GM21390 (cell line): ENCODE measurements at regions not wholly inside any gene's neighbourhood (a gene's known extent, or its start where the extent isn't known, plus 50 kb on each side); places are given as distances from the start of the nearest gene placed in this dataset.
"Not testable (repeated sequence)": the region's sequence is repeated elsewhere in the genome, so short reads cannot be mapped to it uniquely, and the experiment has no call there.

Source experiments
- ATAC-seq: cut with Tn5 transposase; IDR thresholded peaks from one replicate; pipeline ENCODE4 v1.9.1; 2021; ENCODE audit not compliant: unreplicated experiment

DNA sequence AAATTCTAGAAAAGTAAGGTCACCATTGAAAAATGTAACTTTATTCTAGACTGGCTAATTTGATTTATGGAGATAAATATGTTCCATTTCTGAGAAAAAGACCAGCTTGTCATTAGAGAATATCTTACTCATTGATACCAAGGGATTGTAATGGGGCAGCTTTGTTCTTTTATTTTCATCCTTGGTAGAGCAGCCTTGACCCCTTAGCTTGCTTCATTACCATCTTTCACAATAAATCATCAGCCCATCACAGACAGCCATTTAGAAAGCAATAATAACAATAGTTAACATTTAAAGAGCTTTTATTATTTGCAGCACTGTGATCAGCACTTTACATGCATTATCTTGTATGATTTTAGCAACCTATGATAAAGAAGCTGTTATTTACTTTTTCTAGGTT lies 253.6 kb downstream of the C3orf38 start:
- ATAC-seq = no peak

DNA sequence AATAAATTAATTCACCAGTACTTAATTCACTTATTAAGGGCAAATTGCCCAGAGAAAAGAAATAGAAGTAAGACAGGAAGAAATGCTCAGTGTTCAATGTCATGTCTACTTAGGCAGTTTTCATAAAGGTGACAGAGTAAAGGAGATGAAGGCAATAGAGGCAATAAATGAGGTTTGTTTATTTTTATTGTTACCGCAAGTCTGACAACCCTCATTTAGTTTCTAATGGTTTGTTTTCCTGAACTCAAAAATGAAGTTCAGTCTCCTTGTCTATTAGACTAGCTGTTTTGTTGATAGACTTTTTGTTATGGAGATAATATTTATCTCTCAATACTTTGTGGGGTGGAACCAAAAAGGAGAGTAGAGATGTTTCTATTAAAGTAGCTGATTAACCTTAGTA lies 258.3 kb downstream of the C3orf38 start:
- ATAC-seq = no peak

DNA sequence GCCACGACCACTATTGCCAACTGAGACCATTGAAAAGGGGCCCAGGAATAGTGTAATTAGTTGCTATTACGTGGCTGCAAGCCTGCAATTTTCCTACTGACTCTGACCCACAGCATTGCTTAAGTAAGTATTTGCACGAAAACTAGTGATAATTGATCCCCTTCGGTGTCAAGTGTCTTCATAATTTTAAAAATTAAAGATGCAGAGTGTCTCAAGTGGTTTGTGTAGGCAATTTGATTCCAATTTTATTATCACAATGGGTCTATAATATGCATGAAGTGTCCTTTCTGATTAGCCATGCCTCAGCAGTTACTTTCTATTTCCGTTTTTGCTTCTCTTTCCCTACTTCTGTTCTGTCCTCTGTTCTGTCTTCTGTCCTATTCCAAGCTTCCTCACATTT lies 259.2 kb downstream of the C3orf38 start:
- ATAC-seq = no peak

DNA sequence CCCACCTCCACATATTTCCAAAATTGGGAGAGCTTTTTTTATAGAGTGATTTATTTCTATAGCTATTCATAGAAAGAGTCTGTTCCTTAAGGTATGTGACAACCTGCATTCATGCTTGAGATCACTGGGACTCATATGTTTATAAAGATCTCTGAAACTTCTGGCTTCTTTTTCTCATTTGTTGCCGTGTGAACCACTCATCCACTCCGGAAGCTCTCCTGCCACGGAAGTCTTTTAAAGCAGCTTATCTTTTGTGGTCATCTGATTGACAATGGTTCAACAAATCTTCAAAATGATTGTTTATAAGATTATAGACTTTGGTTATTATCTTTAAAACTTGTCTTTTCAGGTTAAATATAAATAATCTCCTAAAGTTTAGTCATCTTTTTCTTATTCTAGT lies 260.5 kb downstream of the C3orf38 start:
- no peak for ATAC-seq

DNA sequence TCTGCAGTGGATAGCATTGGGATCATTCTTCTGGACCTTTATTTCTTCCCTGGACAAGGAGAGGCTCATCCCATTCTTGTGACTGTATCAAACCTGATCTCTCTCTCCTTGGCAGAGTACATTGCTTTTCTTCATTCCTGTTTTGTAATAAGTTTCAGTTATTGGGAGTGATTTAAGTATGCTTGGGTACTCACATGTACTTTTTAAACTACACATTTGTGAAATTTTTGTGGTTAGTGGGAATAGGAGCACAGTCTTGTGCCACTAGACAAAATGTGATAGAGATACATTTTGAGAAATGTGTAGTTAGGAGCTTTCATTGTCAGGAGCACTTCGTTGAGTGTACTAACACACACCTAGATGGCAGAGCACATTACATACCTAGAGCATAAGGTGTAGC lies 262.6 kb downstream of the C3orf38 start:
- no peak for ATAC-seq

DNA sequence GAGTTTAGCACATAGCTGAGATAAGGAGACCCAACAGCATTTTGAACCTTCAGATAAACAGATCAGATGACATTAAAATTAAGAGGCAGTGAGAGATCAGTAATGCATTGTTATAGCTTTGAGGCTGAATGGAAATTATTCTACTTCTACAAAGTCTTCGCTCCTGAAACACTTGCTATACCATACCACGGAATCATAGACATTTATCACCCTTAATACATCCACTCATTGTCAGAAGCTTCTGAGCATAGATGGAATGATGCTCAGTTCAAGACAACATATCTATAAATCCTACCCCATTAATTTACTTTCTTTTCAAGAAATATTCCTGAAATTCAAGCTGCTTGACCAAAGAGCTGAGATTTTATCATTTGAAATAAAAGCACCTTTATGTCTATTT lies 266.7 kb downstream of the C3orf38 start:
- ATAC-seq = no peak

DNA sequence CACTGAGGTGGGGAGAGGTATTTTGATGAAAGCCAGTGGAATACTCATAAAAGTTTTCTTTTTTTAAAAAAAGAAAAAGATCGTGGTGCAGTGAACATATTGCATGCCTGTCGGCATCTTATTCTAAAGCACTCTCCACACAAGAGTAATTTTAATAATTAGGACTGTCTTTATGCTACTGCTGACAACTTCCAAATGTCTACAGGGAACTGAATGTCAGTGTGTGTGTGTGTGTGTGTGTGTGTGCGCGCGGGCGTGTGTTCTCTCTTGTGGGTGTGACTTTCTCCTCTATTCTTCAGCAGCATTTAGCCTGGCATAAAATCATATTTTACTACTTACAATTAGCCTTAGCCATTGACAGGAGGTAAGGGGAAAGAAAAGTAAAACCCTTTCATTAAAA lies 268.5 kb downstream of the C3orf38 start:
- no peak for ATAC-seq

DNA sequence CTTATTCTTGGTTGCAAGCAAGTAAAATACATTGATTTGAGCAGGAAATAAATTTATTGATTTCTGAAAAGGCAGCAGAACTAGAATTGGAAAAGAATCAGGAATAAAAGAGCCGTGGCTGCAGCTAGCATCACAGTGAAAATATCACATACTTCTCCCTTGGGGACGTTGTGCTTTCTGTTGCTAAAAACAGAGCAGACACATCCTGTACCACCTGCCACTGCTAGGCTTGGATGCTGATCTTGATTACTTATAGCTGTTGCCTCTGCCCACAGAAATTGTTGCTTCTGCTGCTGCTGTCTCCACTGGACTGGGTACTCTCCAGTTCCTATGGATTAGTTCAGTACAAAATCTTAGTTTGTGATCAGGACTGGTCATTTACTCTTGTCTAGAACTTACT lies 283.8 kb downstream of the C3orf38 start:
- peak; percentile 99 for ATAC-seq

DNA sequence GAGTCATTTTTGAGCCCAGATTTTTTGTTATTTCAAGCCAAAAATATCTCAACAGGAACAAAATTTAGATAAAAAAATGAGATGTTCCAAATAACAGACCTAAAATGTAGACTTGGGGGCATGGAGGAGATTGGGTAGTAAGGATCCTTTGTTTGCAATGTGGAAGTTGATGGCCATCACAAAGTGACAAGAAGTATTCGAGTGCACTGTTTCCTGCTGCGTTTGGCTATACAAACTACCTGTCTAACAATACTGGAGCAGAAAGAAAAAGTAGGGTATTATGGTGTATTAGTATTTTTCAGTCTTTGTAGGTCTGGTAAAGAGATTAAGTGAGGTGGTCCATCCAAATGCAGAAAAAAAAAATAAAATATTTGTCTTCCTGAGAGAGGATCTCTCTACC lies 284.2 kb downstream of the C3orf38 start:
- peak; percentile 36 for ATAC-seq

DNA sequence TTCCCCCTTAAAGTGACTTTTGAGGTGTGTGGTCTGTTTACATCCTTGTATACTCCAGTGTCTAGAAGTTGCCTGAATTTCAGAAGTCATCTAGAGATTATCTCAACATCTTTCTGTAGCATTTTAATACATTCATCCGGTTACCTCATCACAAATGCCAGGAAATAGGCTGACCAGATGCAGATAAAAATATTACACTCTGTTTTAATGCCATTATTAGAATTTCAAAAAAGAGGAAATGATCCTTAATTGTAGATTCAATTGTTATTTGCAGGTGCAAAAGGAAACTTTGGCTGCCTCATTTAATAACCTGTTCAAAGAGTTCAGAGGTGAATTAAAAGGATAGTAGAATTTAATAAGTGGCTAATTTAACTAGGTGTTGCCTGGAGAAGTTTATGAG lies 290.9 kb downstream of the C3orf38 start:
- peak; percentile 49 for ATAC-seq

DNA sequence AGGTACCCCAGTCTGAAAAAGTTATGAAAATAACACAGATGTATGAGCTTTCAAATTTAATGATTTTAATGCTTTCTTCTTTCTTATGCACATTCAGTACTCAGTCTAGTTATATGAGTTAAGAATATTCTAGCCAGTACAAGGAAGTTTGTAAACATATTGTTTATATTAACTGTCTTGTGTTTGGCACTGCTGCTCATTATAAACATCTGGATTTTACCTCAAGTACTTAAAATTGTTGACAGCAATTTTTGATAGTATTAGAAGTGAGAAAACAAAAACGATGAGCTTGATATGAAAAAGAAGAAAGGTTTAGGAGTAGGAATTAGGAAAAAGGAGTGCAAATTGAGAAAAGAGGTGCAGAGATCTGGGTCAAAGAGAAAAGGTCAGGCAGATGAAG lies 293.3 kb downstream of the C3orf38 start:
- no peak for ATAC-seq

DNA sequence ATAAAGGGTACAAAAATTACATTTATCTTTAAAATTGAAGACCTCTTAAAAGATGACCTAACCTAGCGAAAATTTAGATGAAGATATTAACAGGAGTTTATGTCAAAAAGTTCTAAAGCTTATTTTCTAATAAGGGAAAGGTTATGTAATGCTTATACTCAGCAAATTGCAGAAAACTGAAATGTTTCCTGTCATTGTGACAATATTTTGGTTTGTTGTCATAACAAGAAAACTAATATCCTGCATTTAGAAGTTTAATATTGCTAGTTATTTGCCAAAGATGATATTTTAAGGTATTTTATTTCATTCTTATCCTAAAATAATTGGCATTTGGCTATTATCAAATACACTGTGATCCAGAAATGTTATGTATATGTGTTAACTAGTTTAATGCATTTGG lies 294.5 kb downstream of the C3orf38 start:
- no peak for ATAC-seq

DNA sequence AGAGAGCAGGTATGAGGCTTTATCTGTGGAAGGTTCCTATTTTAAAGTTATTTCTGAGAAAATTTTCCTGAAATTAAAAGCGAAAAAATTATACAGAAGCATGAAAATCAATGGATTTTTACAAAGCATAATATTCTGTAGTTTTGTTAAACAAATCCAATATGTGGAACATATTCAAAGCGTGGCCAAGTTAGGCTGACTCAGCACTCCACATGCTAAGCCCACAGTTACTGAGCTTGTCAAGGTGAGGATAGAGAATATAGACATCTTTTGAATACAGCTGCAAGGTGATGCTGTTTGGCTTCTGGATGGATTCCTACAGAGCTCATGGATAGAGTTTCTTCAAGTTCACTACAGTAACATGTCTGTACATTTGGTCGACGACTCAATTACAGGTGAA lies 302.5 kb downstream of the C3orf38 start:
- ATAC-seq = no peak

DNA sequence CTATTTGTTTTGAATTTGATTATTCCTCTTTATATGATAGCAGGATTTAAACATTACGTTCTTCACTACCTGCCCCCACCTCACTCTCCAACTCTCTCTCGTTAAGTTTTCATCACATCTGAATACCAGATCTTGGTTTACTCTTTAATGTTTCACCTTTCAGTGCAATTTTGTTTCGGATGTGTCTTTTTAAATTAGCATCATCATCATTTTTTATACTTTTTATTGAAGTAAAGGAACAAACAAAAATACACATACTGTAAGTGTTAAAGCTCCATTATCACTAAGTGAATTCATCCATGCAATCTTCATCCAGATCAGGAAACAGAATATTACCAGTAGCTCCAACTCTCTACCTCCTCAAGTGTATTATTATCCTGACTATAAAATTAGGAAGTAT lies 310.6 kb downstream of the C3orf38 start:
- ATAC-seq = no peak

DNA sequence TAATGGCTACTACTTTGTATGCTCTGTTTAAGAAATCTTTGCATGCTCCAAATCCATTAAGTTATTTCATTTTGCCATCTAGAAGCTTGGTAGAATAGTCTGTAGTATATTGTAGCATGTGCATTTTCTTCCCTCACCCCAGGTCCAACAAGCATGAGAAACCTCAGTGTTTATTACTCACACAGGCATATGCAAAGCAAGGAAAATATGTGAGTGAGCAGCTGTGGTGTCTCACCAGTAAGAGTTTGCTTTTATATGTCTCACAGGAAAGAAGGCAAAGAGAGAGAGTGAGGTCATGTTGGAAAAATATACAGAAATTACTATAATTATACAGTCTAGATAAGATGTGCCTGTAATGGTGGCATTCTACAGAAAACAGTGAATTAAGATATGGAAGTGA lies 312.5 kb downstream of the C3orf38 start:
- no peak for ATAC-seq

DNA sequence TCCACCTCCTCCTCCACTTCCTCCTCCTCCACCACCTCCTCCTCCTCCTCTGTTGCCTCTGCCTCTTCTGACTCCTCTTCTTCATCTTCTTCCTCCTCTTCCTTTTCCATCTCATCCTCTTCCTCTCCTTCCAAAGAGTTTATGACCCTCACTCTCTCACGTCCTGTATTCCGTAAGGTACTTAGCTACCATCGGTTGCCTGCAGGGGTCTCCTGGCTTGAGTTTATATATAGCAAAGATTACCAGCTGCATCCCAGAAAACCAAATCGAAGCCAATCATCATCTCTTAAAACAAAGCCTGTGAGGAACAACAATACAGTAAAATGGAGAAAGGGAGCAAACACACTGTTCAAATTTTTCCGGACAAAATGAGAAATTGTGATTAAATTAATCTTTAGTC lies 317.4 kb downstream of the C3orf38 start:
- ATAC-seq = no peak

DNA sequence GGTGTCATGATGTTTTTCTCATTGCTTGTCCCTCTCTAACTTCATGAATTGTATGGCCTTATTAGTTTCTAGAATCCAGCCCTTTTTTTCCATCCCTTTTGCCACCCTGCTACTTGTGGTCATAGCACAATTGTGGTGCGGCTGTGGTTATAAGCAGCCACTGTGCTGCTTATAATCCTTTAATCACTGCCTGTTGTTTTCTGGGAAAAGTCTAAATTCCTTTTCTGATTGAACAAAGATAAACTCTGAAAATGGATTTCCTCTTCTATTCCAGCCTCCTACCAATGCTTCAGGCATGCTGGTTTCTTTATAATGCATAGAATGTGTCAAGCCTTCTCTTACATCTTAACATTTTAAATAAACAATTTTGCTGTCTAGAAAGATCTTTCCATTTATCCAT lies 319.5 kb downstream of the C3orf38 start:
- no peak for ATAC-seq

DNA sequence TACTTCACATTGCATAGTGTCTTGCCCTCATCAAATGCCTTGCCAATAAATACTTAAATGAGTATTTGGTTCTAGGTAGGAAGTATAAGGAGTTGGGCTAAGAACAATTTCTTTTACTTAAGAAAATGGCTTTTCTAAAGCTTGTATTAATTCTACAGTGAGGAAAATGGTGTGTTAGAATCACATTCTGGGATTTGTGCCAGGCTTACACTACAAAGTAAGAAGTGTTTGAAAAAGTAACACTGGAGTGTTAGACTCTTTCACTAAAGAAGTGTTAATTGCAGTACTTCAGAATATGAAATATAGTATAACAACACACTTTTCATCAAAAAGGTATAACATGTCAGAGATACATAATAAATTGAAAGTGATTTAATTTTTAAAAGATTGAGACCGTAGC lies 328.7 kb downstream of the C3orf38 start:
- no peak for ATAC-seq

DNA sequence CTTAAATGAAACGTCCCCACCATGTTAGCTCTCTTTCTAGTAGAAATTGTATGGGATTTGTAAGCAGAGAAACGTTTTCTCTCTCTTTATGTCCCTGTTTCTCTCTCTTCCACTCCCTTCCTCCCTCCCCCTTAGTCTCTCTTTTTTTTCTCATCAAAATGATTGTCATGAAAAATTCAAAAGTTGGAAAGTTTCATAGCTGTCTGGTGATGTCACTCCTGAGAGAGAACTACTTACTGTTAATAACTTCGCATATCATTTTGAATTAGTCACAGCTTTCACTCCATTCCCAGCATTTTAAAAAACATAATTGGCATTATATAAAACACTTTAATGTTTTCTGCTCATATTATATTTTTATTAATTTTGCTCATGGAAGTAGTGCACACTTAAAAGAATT lies 331.1 kb downstream of the C3orf38 start:
- no peak for ATAC-seq

DNA sequence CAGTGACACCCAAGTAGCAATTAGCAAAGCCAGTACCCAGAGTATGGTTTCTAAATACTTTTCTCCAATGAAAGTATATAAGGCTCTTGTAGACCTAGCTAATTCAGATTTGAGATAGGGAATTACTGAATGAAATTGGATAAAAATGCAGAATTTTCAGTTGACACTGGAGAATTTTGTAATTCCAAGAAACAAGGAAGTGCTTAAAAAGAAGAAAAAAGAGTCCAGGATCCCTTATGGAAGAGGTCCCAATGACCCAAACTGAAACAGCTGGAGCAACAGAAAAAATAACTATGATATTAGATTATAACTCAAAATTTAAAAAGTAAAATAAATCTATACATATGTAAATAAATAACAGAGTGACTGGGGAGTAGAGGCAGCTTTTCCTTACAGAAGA lies 335.2 kb downstream of the C3orf38 start:
- no peak for ATAC-seq

DNA sequence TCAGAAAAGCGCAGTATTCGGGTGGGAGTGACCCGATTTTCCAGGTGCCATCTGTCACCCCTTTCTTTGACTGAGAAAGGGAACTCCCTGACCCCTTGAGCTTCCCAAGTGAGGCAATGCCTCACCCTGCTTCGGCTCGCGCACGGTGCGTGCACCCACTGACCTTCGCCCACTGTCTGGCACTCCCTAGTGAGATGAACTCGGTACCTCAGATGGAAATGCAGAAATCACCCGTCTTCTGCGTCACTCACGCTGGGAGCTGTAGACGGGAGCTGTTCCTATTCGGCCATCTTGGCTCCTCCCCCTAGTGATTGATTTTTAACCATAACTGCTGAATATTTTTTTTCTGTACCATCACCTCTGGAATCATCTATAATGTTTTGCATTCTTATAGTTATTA lies 359.1 kb downstream of the C3orf38 start:
- not testable (repeated sequence) for ATAC-seq

DNA sequence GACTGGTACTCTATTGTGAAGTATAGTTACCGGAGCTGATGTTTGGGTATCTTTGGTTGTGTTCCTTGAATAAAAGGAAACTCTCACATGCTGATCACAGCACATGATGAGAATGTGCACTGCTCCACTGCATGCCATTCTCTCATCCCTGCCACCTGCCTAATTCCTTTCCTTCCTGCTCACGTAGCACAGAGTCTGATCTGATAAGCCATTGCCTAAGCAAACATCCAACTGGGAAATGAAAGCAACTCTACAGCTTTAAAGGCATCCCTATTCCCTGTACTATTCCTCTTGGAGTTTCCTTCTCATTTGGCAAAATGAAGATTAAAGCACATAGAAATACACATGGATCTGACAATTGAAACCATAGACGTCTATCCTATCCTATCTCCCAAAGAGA lies 359.8 kb downstream of the C3orf38 start:
- ATAC-seq = no peak

DNA sequence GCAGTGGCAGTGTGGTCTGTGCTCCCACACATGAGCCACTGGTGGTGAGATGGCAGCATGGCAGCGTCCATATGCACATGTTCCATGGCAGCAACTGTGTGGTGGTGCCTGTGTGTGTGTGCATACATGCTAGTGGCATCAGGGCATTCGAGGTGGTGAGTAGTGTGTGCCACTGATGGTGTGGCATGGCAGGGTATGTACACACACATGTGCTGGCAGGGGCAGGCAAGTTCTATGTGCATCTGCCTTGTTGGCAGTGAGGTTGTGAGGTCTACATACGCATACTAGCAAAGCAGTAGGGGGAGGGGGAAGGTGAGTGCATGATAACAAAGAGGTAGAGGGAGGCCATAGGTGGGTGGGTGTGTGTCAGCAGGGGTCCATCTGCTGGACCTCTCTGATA lies 378.7 kb downstream of the C3orf38 start:
- no peak for ATAC-seq

DNA sequence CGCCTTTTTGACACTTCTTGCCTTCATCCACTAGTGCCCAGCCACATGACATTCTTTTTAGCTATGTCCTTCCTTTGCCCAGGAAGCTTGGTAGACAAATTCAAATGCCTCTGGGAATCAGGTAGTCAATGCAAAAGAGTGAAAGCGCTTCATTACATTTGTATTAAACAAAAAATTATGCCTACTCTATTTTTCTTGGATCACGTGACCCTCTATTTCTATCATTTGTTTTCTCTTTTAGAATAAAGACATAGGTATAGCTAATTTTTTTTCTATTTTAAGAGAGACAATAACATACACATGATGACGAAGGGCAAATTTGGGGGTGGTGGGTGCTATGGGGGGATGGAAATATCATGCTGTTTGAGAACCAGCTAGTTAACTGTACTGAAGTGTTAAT lies 384.8 kb downstream of the C3orf38 start:
- no peak for ATAC-seq
